H9 (cell line): ENCODE measurements at regions not wholly inside any gene's neighbourhood (a gene's known extent, or its start where the extent isn't known, plus 50 kb on each side); places are given as distances from the start of the nearest gene placed in this dataset.

ENCODE experiments used
- DNase-seq: peaks from one replicate; pipeline ENCODE4 v3.0.0-alpha.2; 2017
- H2AFZ ChIP-seq: one replicate; pipeline ENCODE4 v1.6.1; 2013; ENCODE audit warnings: mild to moderate bottlenecking, low read length, control low read depth, moderate library complexity
- H2AK5ac ChIP-seq: 2 replicates; pipeline ENCODE4 v1.6.1; 2013; ENCODE audit warnings: low read length, control low read depth, mixed read lengths; ENCODE audit not compliant: insufficient read length
- H2BK120ac ChIP-seq: one replicate; pipeline ENCODE4 v1.6.1; 2013; ENCODE audit warnings: low read depth, mild to moderate bottlenecking, low read length, control low read depth, inconsistent platforms; ENCODE audit not compliant: poor library complexity, severe bottlenecking
- H2BK12ac ChIP-seq: 2 replicates; pipeline ENCODE4 v1.6.1; 2013; ENCODE audit warnings: low read length, control low read depth, mixed read lengths, low read depth; ENCODE audit not compliant: insufficient read length
- H2BK15ac ChIP-seq: 2 replicates; pipeline ENCODE4 v1.6.1; 2013; ENCODE audit warnings: low read depth, low read length, control low read depth
- H2BK20ac ChIP-seq: one replicate; pipeline ENCODE4 v1.6.1; 2013; ENCODE audit warnings: low read depth, mild to moderate bottlenecking, low read length, control low read depth, inconsistent platforms; ENCODE audit not compliant: poor library complexity, severe bottlenecking
- H2BK5ac ChIP-seq: 2 replicates; pipeline ENCODE4 v1.6.1; 2013; ENCODE audit warnings: low read length, control low read depth, mixed read lengths; ENCODE audit not compliant: insufficient read length
- H3K14ac ChIP-seq: 2 replicates; pipeline ENCODE4 v1.6.1; 2013; ENCODE audit warnings: low read length, control low read depth; ENCODE audit not compliant: insufficient read depth
- H3K18ac ChIP-seq: 2 replicates; pipeline ENCODE4 v1.6.1; 2013; ENCODE audit warnings: low read depth, mild to moderate bottlenecking, mixed read lengths, low read length, control low read depth; ENCODE audit not compliant: insufficient read length
- H3K23ac ChIP-seq: 2 replicates; pipeline ENCODE4 v1.6.1; 2013; ENCODE audit warnings: low read length, control low read depth, mixed read lengths, low read depth; ENCODE audit not compliant: insufficient read length
- H3K23me2 ChIP-seq: 2 replicates; pipeline ENCODE4 v1.6.1; 2013; ENCODE audit warnings: low read depth, mild to moderate bottlenecking, mixed read lengths, low read length, control low read depth; ENCODE audit not compliant: insufficient read length, poor library complexity, severe bottlenecking
- H3K27ac ChIP-seq: 2 replicates; pipeline ENCODE4 v1.5.1; 2013; ENCODE audit warnings: low read length, control low read depth, mixed read lengths, low read depth; ENCODE audit not compliant: insufficient read length
- H3K27me3 ChIP-seq: 2 replicates; pipeline ENCODE4 v1.6.1; 2013; ENCODE audit warnings: low read length, control low read depth, inconsistent platforms; ENCODE audit not compliant: insufficient read depth
- H3K4ac ChIP-seq: 2 replicates; pipeline ENCODE4 v1.6.1; 2013; ENCODE audit warnings: low read depth, mild to moderate bottlenecking, control low read depth, inconsistent platforms, low read length, moderate library complexity
- H3K4me1 ChIP-seq: 2 replicates; pipeline ENCODE4 v1.6.1; 2013; ENCODE audit warnings: low read length, control low read depth, inconsistent platforms; ENCODE audit not compliant: insufficient read depth
- H3K4me2 ChIP-seq: 2 replicates; pipeline ENCODE4 v1.6.1; 2013; ENCODE audit warnings: low read length, control low read depth, mixed read lengths; ENCODE audit not compliant: insufficient read length, insufficient read depth
- H3K56ac ChIP-seq: 2 replicates; pipeline ENCODE4 v1.6.1; 2013; ENCODE audit warnings: low read depth, mild to moderate bottlenecking, mixed read lengths, low read length, control low read depth; ENCODE audit not compliant: insufficient read length
- H3K79me1 ChIP-seq: 2 replicates; pipeline ENCODE4 v1.6.1; 2013; ENCODE audit warnings: low read depth, mild to moderate bottlenecking, moderate library complexity, low read length, control low read depth, inconsistent platforms; ENCODE audit not compliant: insufficient read depth, poor library complexity, severe bottlenecking
- H3K79me2 ChIP-seq: 2 replicates; pipeline ENCODE4 v1.6.1; 2013; ENCODE audit warnings: low read length, control low read depth, inconsistent platforms; ENCODE audit not compliant: insufficient read depth
- H3K9ac ChIP-seq: 2 replicates; pipeline ENCODE4 v1.6.1; 2013; ENCODE audit warnings: low read length, control low read depth, mixed read lengths; ENCODE audit not compliant: insufficient read length; ENCODE audit errors: extremely low read depth
- H3K9me3 ChIP-seq: one replicate; pipeline ENCODE4 v1.6.1; 2013; ENCODE audit warnings: low read depth, low read length, inconsistent platforms; ENCODE audit not compliant: control insufficient read depth
- H3T11ph ChIP-seq: one replicate; pipeline ENCODE4 v1.6.1; 2013; ENCODE audit warnings: mild to moderate bottlenecking, low read length, control low read depth, inconsistent platforms
- H4K20me1 ChIP-seq: one replicate; pipeline ENCODE4 v1.6.1; 2013; ENCODE audit not compliant: control insufficient read depth, insufficient read length, insufficient read depth
- H4K5ac ChIP-seq: 2 replicates; pipeline ENCODE4 v1.6.1; 2013; ENCODE audit warnings: low read depth, mild to moderate bottlenecking, mixed read lengths, low read length, control low read depth; ENCODE audit not compliant: insufficient read length
- H4K8ac ChIP-seq: replicated peaks from 2 replicates; pipeline ENCODE4 v1.6.1; 2013; ENCODE audit warnings: low read length, control low read depth, mixed read lengths, low read depth; ENCODE audit not compliant: insufficient read length
- H4K91ac ChIP-seq: 2 replicates; pipeline ENCODE4 v1.6.1; 2013; ENCODE audit warnings: low read depth, mild to moderate bottlenecking, moderate library complexity, mixed read lengths, low read length, control low read depth; ENCODE audit not compliant: insufficient read length
- H3K27ac Mint-ChIP-seq, 3 experiments: 2 replicates in 2 of 3; 3 replicates in 1 of 3; pipeline ENCODE4 v1.8.0; 2020 to 2021; ENCODE audit warnings: mixed read lengths in 3 of 3, mild to moderate bottlenecking in 1 of 3, moderate library complexity in 1 of 3
- H3K27me3 Mint-ChIP-seq: 2 replicates; pipeline ENCODE4 v1.8.0; 2021; ENCODE audit warnings: low read depth, mild to moderate bottlenecking, moderate library complexity, mixed read lengths
- H3K36me3 Mint-ChIP-seq, 3 experiments: 2 replicates in 2 of 3; 3 replicates in 1 of 3; pipeline ENCODE4 v1.8.0; 2020 to 2021; ENCODE audit warnings: low read depth in 3 of 3, mixed read lengths in 3 of 3; ENCODE audit not compliant: insufficient read depth in 1 of 3
- H3K4me1 Mint-ChIP-seq, 2 experiments: 2 replicates each; pipeline ENCODE4 v1.8.0; 2020; ENCODE audit warnings: mixed read lengths in 2 of 2
- H3K4me3 Mint-ChIP-seq, 2 experiments: 2 replicates in 1 of 2; 3 replicates in 1 of 2; pipeline ENCODE4 v1.8.0; 2020 to 2021; ENCODE audit warnings: mild to moderate bottlenecking in 2 of 2, mixed read lengths in 2 of 2, moderate library complexity in 1 of 2
- H3K9me3 Mint-ChIP-seq, 2 experiments: 2 replicates in 1 of 2; 3 replicates in 1 of 2; pipeline ENCODE4 v1.8.0; 2020; ENCODE audit warnings: mild to moderate bottlenecking in 2 of 2, mixed read lengths in 2 of 2, moderate library complexity in 1 of 2
- CTCF ChIP-seq: fragments of 200-600 bp; sonication (generic); conservative IDR thresholded peaks from 3 replicates; pipeline ENCODE4 v1.8.0; 2021; ENCODE audit warnings: antibody characterized with exemption, mild to moderate bottlenecking
- WGBS: extraction: QIAGEN DNeasy Blood & Tissue Kit; methylation state at CpG from one replicate; pipeline ENCODE4 v1.1.7; 2013; ENCODE audit warnings: missing lambda C conversion rate, low lambda C conversion rate, mixed read lengths; ENCODE audit not compliant: insufficient read length; ENCODE audit errors: extremely low coverage; 5-methylcytosine and 5-hydroxymethylcytosine counted together

- Histone ChIP-seq H3K4me1 (peaks cover 2% of the 10 kb centered on the region; the same call in 1 of the 2 replicates), H4K20me1 (no peaks in the 10 kb centered on the region), H3K18ac (no peak overlapping the region), H4K91ac (no peak overlapping the region), H2AFZ (no peak overlapping the region), H3K23me2 (no peaks in the 10 kb centered on the region), H3K79me1 (no peaks in the 10 kb centered on the region), H3K9me3 (no peaks in the 10 kb centered on the region), H4K8ac (no peak overlapping the region), H3T11ph (no peak overlapping the region), H4K5ac (no peak overlapping the region), H3K56ac (no peak overlapping the region), H3K14ac (no peak overlapping the region; the same call in 1 of the 2 replicates), H3K23ac (no peak overlapping the region), H3K4ac (no peak overlapping the region), H2AK5ac (no peak overlapping the region), H3K9ac (no peak overlapping the region), H2BK15ac (no peak overlapping the region), H3K79me2 (no peaks in the 10 kb centered on the region), H2BK5ac (no peak overlapping the region), H3K27ac (no peak overlapping the region), H3K4me2 (no peak overlapping the region), H3K27me3 (no peaks in the 10 kb centered on the region), H2BK120ac (no peak overlapping the region), H2BK20ac (no peak overlapping the region), H2BK12ac (no peak overlapping the region)
- no peak overlapping the region for H3K4me3 Mint-ChIP-seq
- peaks cover 0 to 5% (median 4%) of the 10 kb centered on the region in 3 experiments; a peak in 1 of 7 replicates for H3K36me3 Mint-ChIP-seq
- DNase-seq = no peak
- H3K27me3 Mint-ChIP-seq = no peaks in the 10 kb centered on the region
- H3K9me3 Mint-ChIP-seq = no peaks in the 10 kb centered on the region; a peak in 2 of 5 replicates
- 0 out of 7 replicates have a peak overlapping the region, but pooled peaks of 1 of the 3 experiments have one; percentile 33 for H3K27ac Mint-ChIP-seq
- TF ChIP-seq CTCF = no peak
- WGBS = no CpG with 5 or more reads among the region's 8 CpGs
- peaks cover 8 to 18% of the 10 kb centered on the region in 2 experiments for H3K4me1 Mint-ChIP-seq
Measured at GRCh38 chr13:83824560-83824959, 57.7 kb downstream of the SLITRK1 start.
